ENCODE measurements at regions not wholly inside any gene's neighbourhood (a gene's known extent, or its start where the extent isn't known, plus 50 kb on each side); places are given as distances from the start of the nearest gene placed in this dataset.
"Not testable (repeated sequence)": the region's sequence is repeated elsewhere in the genome, so short reads cannot be mapped to it uniquely, and the experiment has no call there.

DNA sequence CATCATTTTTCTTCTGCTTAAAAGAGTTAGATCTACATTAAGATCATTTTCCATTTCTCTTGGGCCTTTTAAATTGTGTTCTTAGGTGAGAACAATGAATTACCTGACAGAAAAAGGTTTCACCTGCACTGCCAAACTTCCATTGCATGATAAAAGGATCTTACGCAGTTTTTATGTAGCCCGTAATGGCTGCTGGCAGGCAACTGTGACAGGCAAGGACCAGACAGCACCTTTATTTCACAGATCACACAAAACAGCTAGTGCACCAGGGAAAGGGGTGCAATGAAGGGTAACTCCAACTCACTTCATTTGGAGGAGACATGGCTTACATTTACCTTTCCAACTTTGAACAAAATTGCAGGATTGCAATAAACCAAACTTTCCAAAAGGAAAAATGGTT, 159.8 kb downstream of the SLITRK1 start:
- DNase-seq, result no peak

DNA sequence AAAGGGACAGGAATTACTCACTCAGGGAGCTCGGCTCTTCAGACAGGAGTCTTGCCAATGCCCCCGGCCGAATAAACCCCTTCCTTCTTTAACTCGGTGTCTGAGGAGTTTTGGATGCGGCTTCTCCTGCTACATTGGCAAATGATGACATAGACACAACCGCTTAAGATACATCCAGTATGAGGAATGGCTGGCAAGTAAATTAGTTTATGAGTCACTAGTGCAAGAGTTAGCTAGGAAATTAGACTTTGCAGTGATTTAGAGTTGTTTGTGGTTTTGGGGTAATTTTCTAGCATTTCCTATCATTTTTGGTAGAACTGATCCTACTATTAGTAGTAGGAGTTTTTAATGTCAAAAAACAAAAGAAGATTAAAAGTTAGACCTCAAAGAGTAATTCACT, 166.2 kb downstream of the SLITRK1 start:
- DNase-seq, result no peak

DNA sequence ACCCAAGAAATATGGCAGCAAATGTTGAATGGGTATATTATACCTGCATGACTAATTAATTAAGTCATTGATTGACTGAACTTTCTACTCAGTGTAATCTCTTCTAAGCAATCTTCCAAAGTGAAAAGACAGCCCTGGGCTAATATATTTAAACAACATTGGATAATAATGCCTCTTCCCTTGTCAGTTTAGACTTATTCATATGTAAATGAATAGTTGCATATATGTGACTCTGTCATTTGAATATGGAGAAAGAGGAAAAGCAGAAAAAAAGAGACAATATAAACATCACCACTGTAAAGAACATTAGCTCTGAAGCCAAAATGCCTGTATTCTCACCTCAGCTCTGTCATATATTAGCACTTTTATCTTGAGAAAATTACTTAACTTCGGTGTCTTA, 168.0 kb downstream of the SLITRK1 start:
- DNase-seq, result no peak

DNA sequence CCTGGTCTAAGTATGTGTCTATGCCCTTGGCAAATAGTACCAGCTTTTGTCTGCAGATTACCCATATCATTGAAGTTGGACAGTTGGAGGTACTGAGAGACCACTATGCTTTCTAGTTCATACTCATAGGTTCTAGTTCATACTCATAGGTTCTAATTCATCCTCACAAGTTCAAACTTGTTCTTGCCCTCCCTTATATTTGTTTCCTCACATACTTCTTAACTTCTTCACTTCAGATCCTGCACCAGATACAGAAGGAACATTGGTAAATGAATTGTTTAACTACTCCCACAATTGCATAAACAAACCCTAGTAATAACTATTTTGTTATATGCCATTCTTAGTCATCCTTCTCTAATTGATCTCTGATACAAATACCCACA, 172.2 kb downstream of the SLITRK1 start:
- no peak for DNase-seq

DNA sequence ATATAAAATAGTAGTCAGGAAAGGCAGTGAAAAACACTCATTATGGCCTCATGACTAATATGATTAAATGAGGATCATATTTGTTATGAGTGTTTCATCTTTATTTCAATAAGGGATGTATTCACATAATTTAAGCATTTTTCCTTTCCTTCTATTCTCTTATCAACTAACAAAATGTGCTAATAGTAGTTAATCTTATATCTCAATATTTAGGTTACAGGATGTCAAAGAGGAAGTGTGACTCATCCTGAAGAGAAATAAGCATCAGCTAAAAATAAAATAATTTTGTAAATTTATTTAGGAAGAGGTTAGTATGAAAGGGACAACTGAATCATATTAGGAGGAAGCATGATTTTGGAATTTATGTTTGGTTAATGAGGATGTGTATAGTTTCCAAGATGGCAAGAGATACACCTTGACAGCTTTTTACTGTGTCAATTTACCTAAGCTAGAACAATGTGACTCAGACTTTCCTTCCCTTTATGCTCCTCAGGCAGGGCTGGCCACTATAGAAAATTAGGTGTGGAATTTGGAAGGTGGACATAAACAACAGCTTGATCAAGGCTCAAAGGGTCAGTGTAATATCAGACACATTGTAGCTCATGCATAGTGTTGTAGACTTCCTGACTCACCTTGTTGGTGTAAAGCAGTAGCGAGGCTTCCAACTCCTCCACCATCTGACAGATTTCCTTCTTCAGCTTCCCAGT, 172.7 kb downstream of the SLITRK1 start:
- no peak for DNase-seq

DNA sequence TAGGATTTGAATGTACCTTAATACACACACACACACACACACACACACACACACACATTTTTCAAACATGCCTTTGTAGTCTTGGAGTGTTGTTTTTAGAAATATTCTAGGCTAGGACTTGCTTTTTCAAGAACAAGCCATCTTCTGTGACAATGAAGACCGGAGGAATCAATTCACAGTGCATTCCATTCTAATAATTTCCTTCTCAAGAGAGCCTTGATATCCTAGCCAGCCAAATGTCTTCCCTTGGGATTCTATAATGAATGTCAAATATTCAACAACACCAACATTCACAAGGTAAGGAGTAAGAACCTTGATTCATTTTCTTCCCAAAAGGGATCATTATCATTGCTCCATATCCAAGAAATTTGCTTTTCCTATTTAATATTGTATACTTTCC, 180.3 kb downstream of the SLITRK1 start:
- DNase-seq, result no peak

DNA sequence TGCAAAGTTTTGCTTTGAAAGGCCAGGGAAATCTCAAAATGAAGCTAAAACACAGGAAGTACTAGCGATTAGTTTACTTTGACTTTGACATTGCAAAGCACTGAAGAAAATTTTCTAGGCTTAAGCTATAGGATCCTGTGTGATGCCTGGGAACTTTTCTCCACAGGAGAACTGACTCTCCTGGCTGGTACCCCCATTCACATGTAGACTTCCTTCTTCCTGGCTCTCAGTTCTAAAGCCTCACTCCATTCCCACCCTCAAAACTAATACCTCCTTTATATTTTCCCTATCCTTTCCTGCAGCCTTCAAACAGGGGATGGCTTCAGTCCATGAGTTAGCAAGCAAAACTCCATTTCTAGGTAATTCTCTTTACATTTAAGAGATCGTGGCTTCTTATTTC, 189.5 kb downstream of the SLITRK1 start:
- DNase-seq, result no peak

DNA sequence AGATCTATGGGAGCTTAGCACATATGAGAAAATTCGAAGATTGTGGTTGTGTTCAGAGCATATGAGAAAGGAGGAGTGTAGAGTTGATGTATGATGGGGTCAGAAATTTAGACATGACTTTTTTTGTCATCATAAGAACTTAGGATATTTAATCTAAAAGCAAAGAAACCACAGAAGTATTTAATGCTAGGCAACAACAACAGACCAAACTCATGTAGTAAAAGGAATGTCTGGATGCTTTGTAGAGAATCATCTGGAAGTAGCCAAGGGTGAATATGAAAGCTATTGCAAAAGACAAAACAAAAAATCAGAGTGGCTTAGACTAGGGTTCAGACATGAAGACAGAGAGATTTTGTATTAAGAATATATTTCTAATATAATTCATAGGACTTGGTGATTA, 190.3 kb downstream of the SLITRK1 start:
- DNase-seq, result no peak

DNA sequence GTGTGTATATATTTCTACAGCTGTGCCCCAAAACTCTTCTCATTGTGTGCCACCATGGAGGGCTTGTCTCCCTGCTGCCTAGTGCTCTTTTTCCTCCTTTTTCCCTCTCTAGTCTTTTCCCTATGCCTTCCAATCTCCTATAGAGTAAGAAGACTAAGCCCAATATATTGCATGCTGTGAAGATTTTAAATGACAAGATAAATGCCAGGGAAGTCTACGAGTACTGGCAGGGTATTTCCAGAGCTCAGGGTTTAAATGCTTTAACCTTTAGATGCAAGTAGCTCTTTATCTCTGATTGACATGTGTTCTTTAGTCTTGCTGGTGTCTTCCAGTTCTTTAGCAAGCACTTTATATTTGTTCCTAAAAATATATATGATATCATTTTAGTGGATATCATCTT, 200.7 kb downstream of the SLITRK1 start:
- no peak for DNase-seq

DNA sequence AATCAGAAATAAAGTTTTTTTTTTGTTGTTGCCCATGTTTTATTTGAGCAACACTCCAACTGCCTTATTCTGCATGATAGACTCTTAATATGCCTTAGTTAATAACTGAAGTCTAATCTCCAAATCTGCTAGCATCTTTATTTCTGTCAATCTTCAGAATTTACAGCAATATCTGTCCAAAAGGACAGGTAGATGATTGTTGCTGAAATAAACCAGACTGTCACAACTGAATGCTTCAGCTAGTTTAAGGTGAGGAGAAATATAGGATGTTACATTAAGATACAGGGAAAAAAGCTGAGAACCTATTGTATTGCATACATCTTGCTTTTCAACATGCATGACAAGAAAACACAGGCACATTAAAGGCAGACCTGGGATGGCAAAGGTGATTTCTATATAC, 204.3 kb downstream of the SLITRK1 start:
- DNase-seq, result no peak

DNA sequence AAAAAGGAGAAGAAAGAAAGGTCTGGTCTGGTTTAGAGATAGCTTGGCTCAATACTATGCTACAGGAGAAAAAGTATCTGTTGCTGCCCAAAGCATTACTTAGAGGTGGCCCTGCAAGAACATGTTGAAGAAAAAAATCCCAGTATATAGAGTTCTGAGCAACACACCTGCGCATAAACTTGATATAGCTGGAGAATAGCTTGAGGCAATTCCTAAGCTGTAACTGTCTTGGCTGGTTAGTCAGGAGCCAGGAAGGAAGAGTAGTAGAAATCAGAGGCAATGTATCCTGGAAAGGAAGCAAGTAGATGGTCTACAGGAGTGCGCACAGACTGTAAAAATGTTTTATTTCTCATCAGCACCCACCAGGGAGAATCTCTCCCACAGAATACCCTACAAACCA, 209.7 kb downstream of the SLITRK1 start:
- DNase-seq, result no peak

DNA sequence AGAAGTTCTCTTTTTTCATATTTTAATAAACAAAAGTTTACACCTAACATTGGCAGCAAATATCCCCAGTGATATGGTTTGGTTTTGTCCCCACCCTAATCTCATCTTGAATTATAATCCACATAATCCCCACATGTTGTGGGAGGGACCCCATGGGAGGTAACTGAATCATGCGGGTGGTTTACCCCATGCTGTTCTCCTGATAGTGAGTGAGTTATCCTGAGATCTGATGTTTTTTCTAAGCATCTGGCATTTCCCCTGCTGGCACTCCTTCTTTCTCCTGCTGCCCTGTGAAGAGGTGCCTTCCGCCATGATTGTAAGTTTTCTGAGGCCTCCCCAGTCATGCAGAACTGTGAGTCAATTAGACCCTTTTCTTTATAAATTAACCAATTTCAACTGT, 214.7 kb downstream of the SLITRK1 start:
- DNase-seq, result no peak

DNA sequence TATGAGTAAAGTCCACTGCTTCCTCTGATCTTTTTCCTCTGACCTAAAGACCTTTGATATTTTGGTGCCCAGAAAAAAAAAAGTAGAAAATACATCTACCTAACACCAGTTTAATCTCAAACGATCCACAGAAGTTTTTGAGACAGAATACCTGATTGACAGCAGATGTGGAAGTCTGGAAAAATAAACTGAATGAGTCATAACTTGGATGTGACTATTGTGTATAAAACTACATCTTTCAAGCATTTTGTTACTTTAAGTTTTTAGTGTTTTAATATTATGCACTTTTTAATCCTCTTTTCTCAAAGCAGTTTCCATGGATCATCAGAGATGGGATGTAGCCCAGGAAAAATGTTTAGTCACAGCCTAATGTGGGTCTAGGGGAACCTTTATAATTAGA, 216.1 kb downstream of the SLITRK1 start:
- DNase-seq, result no peak

DNA sequence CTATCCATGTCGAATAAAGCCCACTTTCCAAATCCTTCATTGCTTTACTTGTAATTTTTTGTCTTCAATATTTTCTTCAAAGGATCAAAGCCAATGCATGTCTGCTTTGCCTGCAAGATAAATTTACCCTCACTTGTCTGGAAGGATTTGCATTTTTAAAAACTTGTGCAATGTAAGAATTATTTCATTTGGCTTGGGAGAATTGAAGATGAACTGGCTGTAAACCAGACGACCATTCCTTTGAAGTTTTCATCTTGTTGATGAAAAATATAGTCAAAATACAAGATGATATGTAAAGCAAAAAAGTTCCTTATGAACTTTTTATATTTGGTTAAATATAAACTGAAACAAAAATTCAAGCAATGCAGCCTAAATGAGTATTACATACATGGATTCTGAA, 225.0 kb downstream of the SLITRK1 start:
- no peak for DNase-seq

DNA sequence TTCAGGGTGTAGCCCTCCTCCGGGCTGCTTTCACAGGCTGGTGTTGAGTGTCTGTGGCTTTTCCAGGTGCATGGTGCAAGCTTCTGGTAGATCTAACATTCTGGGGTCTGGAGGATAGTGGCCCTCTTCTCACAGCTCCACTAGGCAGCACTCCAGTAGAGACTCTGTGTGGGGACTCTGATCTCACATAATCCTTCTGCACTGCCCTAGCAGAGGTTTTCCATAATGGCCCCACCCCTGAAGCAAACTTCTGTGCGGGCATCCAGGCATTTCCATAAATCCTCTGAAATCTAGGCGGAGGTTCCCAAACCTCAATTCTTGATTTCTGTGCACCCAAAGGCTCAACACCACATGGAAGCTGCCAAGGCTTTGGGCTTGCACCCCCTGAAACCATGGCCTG, 239.7 kb downstream of the SLITRK1 start:
- not testable (repeated sequence) for DNase-seq

DNA sequence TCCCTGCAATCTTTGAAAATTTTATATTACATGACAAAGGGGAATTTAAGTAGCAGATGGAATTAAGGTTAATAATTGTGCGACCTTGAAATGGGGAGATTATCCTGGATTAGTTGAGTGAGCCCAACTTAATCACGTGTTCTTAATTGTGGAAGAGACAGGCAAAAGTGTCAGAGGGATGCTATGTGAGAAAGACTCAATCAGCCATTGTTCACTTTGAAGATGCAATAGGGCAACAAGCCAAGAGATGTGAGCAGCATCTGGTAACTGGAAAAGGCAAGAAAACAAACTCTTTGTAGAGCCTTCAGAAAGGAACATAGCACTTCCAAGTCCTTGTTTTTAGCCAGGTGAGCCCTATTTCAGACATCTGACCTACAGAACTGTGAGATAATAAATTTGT, 247.7 kb downstream of the SLITRK1 start:
- no peak for DNase-seq

DNA sequence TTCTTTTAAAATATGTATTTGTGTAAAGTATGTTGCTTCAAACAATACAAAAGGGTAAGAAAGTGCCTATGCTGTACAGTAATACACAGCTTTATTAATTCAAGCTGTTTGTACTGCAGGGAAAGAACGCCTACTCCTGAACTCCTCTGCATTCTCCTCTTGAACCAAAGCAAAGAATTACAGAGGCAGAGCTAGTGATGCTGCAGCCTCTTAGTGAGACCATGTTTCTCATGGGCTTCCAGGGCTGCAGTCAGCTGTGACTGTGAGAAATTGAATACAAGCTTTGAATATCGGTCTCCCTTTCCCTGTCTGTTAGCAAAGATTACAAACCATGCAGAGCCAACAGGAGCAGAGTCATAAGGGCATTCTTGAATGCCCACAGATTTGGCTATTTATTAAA, 248.5 kb downstream of the SLITRK1 start:
- no peak for DNase-seq

DNA sequence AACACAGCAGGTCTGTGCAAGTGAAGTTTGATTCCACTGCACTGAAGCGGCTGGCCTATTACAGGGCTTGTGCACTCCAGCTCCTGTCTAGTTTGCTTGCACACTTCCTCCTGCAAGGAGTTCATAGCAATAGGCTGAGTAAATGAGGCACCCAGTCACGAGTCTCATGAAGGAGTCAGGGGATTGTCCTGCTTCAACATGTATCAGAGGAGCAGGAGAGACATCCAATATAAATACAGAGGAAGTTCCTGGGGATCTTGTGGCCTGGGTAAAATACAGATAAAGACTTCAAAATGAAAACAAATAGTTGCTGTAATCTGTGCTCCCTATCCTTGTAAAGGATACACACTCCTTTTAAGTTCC, 259.9 kb downstream of the SLITRK1 start:
- no peak for DNase-seq

DNA sequence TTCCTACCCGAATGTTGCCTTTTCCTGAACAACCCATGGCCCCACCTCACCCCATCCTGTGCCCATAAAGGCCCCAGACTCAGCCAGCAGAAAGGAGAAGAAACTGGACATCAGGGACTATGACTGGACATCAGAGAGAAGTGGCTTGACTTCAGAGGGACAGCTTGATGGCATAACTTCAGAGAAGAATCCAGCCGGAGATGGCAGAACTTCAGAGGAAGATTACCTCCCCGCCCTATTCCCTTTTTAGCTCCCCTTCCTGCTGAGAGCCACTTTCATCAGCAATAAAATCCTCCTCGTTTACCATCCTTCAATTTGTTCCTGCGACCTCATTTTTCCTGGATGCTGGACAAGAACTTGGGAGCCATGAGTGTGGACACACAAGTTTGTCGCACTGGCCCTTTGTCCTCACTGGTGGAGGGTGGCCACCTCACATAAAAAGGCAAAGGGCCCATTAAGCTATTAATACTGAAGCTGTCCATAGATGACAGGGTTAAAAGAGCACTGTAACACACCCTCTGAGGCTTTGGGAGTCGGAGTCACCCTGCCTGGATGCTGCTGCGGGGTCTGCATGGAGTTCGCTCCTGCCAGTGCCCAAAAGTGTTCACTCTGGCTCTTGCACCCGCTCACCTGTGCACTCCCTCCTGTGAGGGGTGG, 260.4 kb downstream of the SLITRK1 start:
- DNase-seq, result no peak

DNA sequence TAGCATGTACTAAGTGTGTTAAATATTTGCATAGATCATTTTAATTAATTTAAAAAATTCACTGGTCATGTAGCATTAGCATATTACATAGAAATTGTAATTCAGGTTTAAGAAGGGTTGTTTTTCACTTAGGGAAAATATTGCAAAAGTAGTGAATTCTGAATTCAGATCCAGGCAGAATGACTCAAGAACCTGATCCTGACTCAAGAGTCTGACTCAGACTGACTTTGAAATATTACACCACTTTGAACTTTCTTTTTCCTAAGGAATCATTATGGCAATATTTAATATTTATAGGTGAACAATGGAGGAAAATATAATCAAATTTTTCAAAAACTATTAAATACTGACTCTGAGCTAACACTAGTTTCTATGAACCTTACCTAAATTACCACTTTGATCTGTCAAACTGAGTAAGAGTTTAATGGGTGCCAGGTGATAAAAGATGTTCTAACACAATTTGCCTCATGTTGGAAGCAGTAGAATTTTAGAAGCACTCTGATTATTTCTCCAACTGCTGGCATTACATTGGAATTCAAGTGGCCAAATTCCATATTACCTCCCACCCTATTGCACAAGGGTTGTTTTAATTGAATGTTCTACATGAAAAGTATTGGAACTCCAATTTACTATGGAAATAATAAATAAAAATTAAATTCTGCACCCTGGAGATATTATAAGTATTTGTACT, 261.6 kb downstream of the SLITRK1 start:
- no peak for DNase-seq

DNA sequence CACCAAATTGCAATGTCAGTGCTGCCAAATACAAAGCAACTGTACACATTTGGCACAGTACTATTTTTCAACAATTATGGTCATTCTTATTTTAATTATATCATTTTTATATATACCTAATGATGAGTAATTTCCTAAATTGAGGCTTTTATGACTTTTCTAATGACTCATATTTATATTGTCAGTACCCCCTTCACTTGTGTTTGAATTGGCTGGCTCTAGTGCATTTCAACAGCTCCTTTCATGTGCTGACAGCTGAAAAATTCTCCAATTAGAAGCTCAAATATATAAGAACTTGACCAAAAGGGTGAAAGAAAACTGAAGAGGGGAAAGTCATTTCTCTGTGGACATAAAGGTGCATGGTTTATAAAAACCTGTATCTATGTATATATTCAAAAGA, 263.3 kb downstream of the SLITRK1 start:
- no peak for DNase-seq

DNA sequence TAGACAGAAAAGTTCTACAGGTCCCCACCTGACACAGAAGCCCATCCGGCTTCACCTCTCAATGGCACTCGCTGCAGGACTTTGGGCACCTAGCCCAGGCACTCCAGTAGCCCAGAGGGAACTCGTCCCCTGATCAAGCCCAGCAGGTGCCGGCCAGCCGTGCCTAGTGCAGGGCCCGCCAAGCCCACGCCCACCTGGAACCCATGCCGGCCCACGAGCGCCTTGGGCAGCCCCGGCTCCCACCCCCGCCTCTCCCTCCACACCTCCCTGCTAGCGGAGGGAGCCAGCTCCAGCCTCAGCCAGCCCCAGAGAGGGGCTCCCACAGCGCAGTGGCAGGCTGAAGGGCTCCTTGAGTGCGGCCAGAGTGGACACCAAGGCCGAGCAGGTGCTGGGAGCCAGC, 268.8 kb downstream of the SLITRK1 start:
- no peak for DNase-seq

DNA sequence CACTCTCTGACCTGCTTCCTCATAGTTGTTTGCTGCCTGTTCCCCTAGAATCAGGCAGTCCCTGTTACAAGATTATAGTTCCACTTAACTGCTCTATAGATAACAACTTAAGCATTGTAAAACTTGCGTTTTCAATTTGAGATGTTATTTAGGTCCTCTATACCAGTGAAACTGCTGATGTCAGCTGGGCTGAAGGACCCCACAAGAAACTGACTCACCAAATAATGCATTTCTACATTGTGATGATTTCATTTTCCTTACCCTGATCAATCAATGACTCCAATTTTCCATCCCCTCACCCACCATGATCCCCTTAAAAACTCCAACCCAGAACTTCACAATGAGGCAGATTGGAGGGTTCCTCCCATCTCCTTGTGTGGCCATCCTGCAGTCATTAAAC, 280.7 kb downstream of the SLITRK1 start:
- DNase-seq, result no peak

DNA sequence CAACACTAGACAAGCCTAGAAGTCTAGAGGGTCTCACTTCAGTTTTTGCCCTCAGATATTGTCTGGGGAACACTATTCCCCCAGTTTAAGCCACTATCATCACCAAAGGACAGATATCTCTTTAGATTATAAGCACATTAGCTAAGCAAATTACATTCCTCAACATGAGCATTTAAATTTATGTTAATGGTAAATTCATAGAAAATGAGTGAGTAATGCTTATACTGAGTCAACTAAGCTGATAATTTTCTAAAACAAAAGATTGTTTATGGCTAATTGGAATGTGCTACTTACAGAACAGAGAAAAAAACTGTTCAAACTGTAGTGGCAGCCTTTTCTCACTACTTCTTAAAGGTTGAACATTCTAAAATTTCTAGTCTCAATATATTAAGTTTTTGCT, 290.2 kb downstream of the SLITRK1 start:
- no peak for DNase-seq

DNA sequence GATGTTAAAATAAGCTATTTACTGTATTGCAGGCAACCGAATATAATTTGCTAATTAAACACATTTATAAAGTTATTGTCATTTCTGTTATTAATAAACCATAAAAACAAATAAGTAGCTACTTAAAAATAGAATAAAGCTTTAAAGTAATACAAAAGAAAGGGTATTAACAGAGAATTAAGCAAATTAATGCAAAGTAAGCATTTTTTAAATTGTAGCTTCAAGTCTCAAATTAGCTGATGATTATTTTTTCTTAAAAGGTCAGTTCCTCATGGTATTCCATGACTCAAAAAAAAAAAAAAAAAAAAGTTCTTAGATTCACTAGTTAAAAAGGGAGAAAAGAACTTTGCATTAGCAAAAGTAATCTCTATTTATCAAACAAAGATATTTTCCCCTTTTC, 292.5 kb downstream of the SLITRK1 start:
- no peak for DNase-seq
